Breast epithelium (tissue), 3 donors: ENCODE measurements at regions not wholly inside any gene's neighbourhood (a gene's known extent, or its start where the extent isn't known, plus 50 kb on each side); places are given as distances from the start of the nearest gene placed in this dataset.

ENCODE experiments used
- POLR2AphosphoS5 ChIP-seq, 3 donors: sonication (generic); formaldehyde crosslinking; IDR thresholded peaks; one replicate each; pipeline ENCODE4 v1.6.1; 2017; ENCODE audit warnings: antibody characterized with exemption in 3 of 3
- TF ChIP-seq, protein P1 (sequence below), 3 donors: fragments of 450-650 bp; IDR thresholded peaks; one replicate each; pipeline ENCODE4 v1.5.1; 2016 to 2017; ENCODE audit warnings: antibody characterized with exemption in 3 of 3, mild to moderate bottlenecking in 3 of 3, moderate library complexity in 3 of 3

DNA sequence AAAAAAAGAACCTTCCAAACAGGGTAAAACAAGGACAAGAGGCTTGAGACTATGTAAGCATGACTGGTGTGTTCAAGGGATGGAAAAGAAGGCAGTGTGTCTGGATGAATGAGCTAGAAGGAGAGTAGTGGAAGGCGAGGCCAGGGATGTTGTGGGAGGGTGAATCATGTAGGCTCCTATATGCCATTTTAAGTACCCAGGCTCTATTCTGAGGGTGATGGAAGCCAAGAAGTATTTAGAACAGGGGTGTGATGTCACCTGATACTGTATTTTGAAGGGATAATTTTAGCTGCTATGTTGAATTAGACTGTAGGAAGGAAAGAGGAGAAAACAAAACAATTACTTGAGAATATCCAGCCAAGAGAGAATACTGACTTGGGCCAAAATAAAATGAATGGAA lies 524.7 kb upstream of the CRIM1 start:
- TF ChIP-seq, protein P1, sequence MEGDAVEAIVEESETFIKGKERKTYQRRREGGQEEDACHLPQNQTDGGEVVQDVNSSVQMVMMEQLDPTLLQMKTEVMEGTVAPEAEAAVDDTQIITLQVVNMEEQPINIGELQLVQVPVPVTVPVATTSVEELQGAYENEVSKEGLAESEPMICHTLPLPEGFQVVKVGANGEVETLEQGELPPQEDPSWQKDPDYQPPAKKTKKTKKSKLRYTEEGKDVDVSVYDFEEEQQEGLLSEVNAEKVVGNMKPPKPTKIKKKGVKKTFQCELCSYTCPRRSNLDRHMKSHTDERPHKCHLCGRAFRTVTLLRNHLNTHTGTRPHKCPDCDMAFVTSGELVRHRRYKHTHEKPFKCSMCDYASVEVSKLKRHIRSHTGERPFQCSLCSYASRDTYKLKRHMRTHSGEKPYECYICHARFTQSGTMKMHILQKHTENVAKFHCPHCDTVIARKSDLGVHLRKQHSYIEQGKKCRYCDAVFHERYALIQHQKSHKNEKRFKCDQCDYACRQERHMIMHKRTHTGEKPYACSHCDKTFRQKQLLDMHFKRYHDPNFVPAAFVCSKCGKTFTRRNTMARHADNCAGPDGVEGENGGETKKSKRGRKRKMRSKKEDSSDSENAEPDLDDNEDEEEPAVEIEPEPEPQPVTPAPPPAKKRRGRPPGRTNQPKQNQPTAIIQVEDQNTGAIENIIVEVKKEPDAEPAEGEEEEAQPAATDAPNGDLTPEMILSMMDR (IDR thresholded peaks at IDR 0.05), result no peak
- no peak for TF ChIP-seq POLR2AphosphoS5 (IDR thresholded peaks at IDR 0.05)
